Heart left ventricle (tissue), 16 donors: ENCODE measurements at regions not wholly inside any gene's neighbourhood (a gene's known extent, or its start where the extent isn't known, plus 50 kb on each side); places are given as distances from the start of the nearest gene placed in this dataset.

ENCODE experiments used
- ATAC-seq, 4 donors: fragments of 200-7000 bp; cut with Tn5 transposase; one replicate each; pipeline ENCODE4 v1.9.1; 2020 to 2022; ENCODE audit warnings: moderate library complexity in 4 of 4, mild to moderate bottlenecking in 3 of 4, moderate number of reproducible peaks in 1 of 4
- DNase-seq, 5 donors: peaks; one replicate each; pipeline ENCODE4 v3.0.0-alpha.2; 2020
- H3K27ac ChIP-seq, 12 donors: fragments of 200-600 bp; sonication (generic) in 4 of 12; one replicate each; pipeline versions ENCODE4 v1.5.0 to v1.8.0; 2016 to 2022; ENCODE audit warnings: mild to moderate bottlenecking in 2 of 12
- H3K27me3 ChIP-seq, 9 donors: fragments of 200-600 bp; sonication (generic) in 2 of 9; one replicate each; pipeline versions ENCODE4 v1.5.1 to v1.8.0; 2016 to 2022; ENCODE audit warnings: mild to moderate bottlenecking in 3 of 9
- H3K36me3 ChIP-seq, 9 donors: fragments of 200-600 bp; sonication (generic) in 2 of 9; one replicate each; pipeline versions ENCODE4 v1.5.0 to v1.8.0; 2018 to 2022; ENCODE audit warnings: mild to moderate bottlenecking in 2 of 9
- H3K4me1 ChIP-seq, 12 donors: fragments of 200-600 bp; sonication (generic) in 4 of 12; one replicate each; pipeline versions ENCODE4 v1.5.0 to v1.8.0; 2016 to 2022; ENCODE audit warnings: mild to moderate bottlenecking in 3 of 12
- H3K4me3 ChIP-seq, 12 donors: fragments of 200-600 bp; sonication (generic) in 4 of 12; one replicate each; pipeline versions ENCODE4 v1.5.0 to v1.8.0; 2017 to 2022; ENCODE audit warnings: mild to moderate bottlenecking in 9 of 12, moderate library complexity in 4 of 12
- H3K9me3 ChIP-seq, 12 donors: fragments of 200-600 bp; sonication (generic) in 4 of 12; one replicate each; pipeline versions ENCODE4 v1.5.0 to v1.8.0; 2016 to 2022; ENCODE audit warnings: mild to moderate bottlenecking in 1 of 12
- CTCF ChIP-seq, 12 donors: fragments of 200-600 bp; sonication (generic) in 4 of 12; IDR thresholded peaks; one replicate each; pipeline versions ENCODE4 v1.5.0 to v1.8.0; 2018 to 2022; ENCODE audit warnings: antibody characterized with exemption in 12 of 12, mild to moderate bottlenecking in 5 of 12
- POLR2A ChIP-seq, 2 donors: fragments of 450-650 bp; IDR thresholded peaks; one replicate each; pipeline ENCODE4 v1.6.1; 2017; ENCODE audit warnings: antibody characterized with exemption in 2 of 2, mild to moderate bottlenecking in 2 of 2, moderate library complexity in 2 of 2
- WGBS, 4 donors: extraction: QIAGEN DNeasy Blood & Tissue Kit in 2 of 4; methylation state at CpG; one replicate each; pipeline versions ENCODE4 v1.1.5 to v1.1.7; 2013 to 2018; 5-methylcytosine and 5-hydroxymethylcytosine counted together
- intact Hi-C, 10 donors: fragments of 100-400 bp; cut with DNase I; formaldehyde crosslinking; loops; one replicate each; pipeline versions ENCODE4 v1.11.1 to v1.14.2; 2022
- donor health status: ischemic (EF 13 %, LVEDD 7.1; RV severe dilation, severe dysfunction).
- donor health status: healthy with polysubstance abuse.
- donor health status: DM: no; HTN: yes; CAD: no.
- donor health status: DM: no; HTN: no; CAD: no.
- donor health status: ischemic (EF 25% LVEDD 6.9; RV normal size, moderate dysfunction).
- donor health status: ischemic (EF 25% LVEDD 5.7; RV mildly dilated, moderate dysfunction).
- donor health status: healthy.
- donor health status: DM: yes; HTN: yes; CAD: no.
- donor health status: ischemic (EF 35%, LVEDD 5.7; RV mildly dilated, moderate dysfunction).
- donor health status: nonischemic (EF 11% LVEDD 7.7; RV severe dilation, severe dysfunction).
- donor health status: DM: yes; HTN: yes; CAD: no.
- donor health status: PGD.
- donor health status: ischemic (EF 29% LVEDD 5.4; RV normal size, mild dysfunction).
- donor health status: nonischemic (EF 23%, LVEDD 6.1; RV moderate dilation, normal function).

GRCh38 chr3:14323401-14324223, 78.8 kb upstream of the SLC6A6 start:
- DNase-seq, result no peak
- Histone ChIP-seq H3K36me3 (no peaks in the 10 kb centered on the region), H3K4me1 (peaks cover 0 to 25% (median 4%) of the 10 kb centered on the region in 12 donors), H3K27me3 (peaks cover 0 to 4% (median 0%) of the 10 kb centered on the region in 9 donors), H3K9me3 (peaks cover 0 to 8% (median 0%) of the 10 kb centered on the region in 12 donors), H3K4me3 (no peak overlapping the region), H3K27ac (peak overlapping the region in 3 of 12 donors; percentile 39 to 49 (median 45))
- intact Hi-C loops, result no loop called here
- TF ChIP-seq POLR2A (IDR thresholded peaks at IDR 0.05), result no peak
- no peak for TF ChIP-seq CTCF (IDR thresholded peaks at IDR 0.05)
- ATAC-seq, result peak in 2 of 4 donors; percentile 23 to 45
- 60 to 79% (median 69%) methylated on average over 16 to 17 of the region's 17 CpGs for WGBS, 4 donors

- no peak overlapping the region for H3K4me3 ChIP-seq
- peak overlapping the region in 5 of 12 donors; percentile 19 to 57 (median 54) for H3K27ac ChIP-seq
- H3K27me3 ChIP-seq, result no peaks in the 10 kb centered on the region
- DNase-seq (peak in 2 of 5 donors; percentile 28 to 43), ATAC-seq (peak; percentile 44 to 71 (median 64))
- peaks cover 0 to 25% (median 4%) of the 10 kb centered on the region in 12 donors for H3K4me1 ChIP-seq
- TF ChIP-seq POLR2A (IDR thresholded peaks at IDR 0.05), result no peak
- TF ChIP-seq CTCF (IDR thresholded peaks at IDR 0.05), result no peak
- H3K36me3 ChIP-seq, result no peaks in the 10 kb centered on the region
- 60 to 75% (median 68%) methylated on average over 11 to 13 of the region's 13 CpGs for WGBS, 4 donors
- H3K9me3 ChIP-seq, result peaks cover 0 to 8% (median 0%) of the 10 kb centered on the region in 12 donors
- intact Hi-C loops, result no loop called here
These were observed 78.0 kb upstream of the SLC6A6 start for GRCh38 chr3:14324224-14324944.

- no peak for DNase-seq
- TF ChIP-seq CTCF (IDR thresholded peaks at IDR 0.05) (no peak), POLR2A (IDR thresholded peaks at IDR 0.05) (no peak)
- intact Hi-C loops, result no loop called here
These were observed 74.0 kb upstream of the SLC6A6 start for GRCh38 chr3:14328422-14328821.

More at GRCh38 chr3:14328422-14328821, 74.0 kb upstream of the SLC6A6 start:
- 93 to 95% (median 95%) methylated on average over 3 of the region's 3 CpGs for WGBS, 4 donors
- H3K27ac ChIP-seq, result no peak overlapping the region
- no peak overlapping the region for H3K4me3 ChIP-seq
- H3K4me1 ChIP-seq, result peaks cover 0 to 13% (median 0%) of the 10 kb centered on the region in 12 donors
- no peaks in the 10 kb centered on the region for H3K9me3 ChIP-seq
- H3K36me3 ChIP-seq, result no peaks in the 10 kb centered on the region
- H3K27me3 ChIP-seq, result peaks cover 0 to 3% (median 0%) of the 10 kb centered on the region in 9 donors
- ATAC-seq, result no peak
